Endothelial cell (in vitro differentiated cells): ENCODE measurements at regions not wholly inside any gene's neighbourhood (a gene's known extent, or its start where the extent isn't known, plus 50 kb on each side); places are given as distances from the start of the nearest gene placed in this dataset.

Source experiments
- DNase-seq: peaks from one replicate; pipeline ENCODE4 v3.0.0; 2021; ENCODE audit warnings: low spot score
- H3K27ac Mint-ChIP-seq: one replicate; pipeline ENCODE4 v1.8.0; 2021; ENCODE audit warnings: mixed read lengths, inconsistent platforms; ENCODE audit not compliant: unreplicated experiment
- H3K27me3 Mint-ChIP-seq: one replicate; pipeline ENCODE4 v1.8.0; 2021; ENCODE audit warnings: mild to moderate bottlenecking, moderate library complexity, mixed read lengths, inconsistent platforms; ENCODE audit not compliant: unreplicated experiment
- H3K36me3 Mint-ChIP-seq: one replicate; pipeline ENCODE4 v1.8.0; 2021; ENCODE audit warnings: mild to moderate bottlenecking, low read depth, mixed read lengths, inconsistent platforms; ENCODE audit not compliant: unreplicated experiment
- H3K4me1 Mint-ChIP-seq: one replicate; pipeline ENCODE4 v1.8.0; 2021; ENCODE audit warnings: mild to moderate bottlenecking, mixed read lengths, inconsistent platforms; ENCODE audit not compliant: unreplicated experiment
- H3K4me3 Mint-ChIP-seq: one replicate; pipeline ENCODE4 v1.8.0; 2021; ENCODE audit warnings: mild to moderate bottlenecking, mixed read lengths, inconsistent platforms; ENCODE audit not compliant: unreplicated experiment
- H3K9me3 Mint-ChIP-seq: one replicate; pipeline ENCODE4 v1.8.0; 2021; ENCODE audit warnings: mixed read lengths, inconsistent platforms; ENCODE audit not compliant: unreplicated experiment
- TF ChIP-seq, protein P1 (sequence below): fragments of 200-600 bp; sonication (generic); IDR thresholded peaks from one replicate; pipeline ENCODE4 v1.5.0; 2021; ENCODE audit warnings: antibody characterized with exemption; ENCODE audit not compliant: unreplicated experiment

DNA sequence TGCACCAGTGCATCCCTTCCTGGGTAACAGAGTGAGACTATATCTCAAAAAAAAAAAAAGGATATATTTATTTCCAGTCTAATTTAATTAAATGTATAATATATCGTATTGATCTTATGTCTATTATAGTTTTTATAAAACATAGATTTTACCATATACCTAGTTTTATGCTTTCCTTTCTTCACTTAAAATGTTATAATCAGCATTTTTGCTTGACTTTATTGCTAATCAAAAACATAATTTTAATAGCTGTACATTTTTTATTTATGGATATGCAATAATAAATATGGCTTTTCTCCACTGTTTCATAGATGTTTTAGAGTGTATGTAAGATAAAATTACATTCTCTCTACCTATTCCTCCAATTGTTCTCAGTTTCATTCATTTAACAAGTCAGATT, 958.0 kb downstream of the EPHA4 start:
- TF ChIP-seq, protein P1, sequence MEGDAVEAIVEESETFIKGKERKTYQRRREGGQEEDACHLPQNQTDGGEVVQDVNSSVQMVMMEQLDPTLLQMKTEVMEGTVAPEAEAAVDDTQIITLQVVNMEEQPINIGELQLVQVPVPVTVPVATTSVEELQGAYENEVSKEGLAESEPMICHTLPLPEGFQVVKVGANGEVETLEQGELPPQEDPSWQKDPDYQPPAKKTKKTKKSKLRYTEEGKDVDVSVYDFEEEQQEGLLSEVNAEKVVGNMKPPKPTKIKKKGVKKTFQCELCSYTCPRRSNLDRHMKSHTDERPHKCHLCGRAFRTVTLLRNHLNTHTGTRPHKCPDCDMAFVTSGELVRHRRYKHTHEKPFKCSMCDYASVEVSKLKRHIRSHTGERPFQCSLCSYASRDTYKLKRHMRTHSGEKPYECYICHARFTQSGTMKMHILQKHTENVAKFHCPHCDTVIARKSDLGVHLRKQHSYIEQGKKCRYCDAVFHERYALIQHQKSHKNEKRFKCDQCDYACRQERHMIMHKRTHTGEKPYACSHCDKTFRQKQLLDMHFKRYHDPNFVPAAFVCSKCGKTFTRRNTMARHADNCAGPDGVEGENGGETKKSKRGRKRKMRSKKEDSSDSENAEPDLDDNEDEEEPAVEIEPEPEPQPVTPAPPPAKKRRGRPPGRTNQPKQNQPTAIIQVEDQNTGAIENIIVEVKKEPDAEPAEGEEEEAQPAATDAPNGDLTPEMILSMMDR = no peak
- Mint-ChIP-seq H3K27ac (no peak overlapping the region), H3K4me1 (no peaks in the 10 kb centered on the region), H3K9me3 (no peaks in the 10 kb centered on the region), H3K27me3 (no peaks in the 10 kb centered on the region), H3K4me3 (no peak overlapping the region), H3K36me3 (no peaks in the 10 kb centered on the region)
- no peak for DNase-seq

DNA sequence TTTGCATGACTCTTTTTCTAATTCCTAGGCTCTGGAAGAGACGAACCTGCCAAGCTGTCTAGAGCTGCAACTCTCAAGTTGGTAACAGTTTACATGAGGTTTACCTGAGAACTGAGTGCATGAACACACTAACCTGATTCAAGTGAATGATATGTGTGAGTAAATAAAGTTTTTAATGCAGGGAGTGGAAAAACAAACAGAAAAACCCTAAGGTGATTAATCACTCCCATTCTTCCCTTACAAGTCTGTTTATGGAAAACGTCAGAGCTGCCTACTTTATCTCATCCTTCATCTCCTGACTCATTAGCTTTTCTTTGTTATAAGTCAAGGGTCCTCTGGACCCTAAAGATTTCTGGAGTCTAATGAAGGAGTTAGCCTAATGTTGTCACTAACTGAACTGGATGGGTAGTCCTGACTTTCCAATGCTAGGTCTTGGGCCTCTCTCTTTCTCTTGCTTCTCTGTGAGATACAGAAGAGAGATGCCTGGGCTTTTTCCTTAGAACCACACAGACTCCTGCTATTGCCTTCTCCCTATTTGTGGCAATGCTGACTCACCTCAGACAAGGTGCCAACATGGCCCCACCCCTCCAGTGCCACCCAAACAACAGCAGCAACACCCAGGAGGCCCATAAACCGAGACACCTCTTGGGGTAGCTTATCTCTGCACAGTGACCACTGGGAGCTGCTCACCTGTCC, 952.4 kb downstream of the EPHA4 start:
- Mint-ChIP-seq H3K4me1 (peaks cover 5% of the 10 kb centered on the region), H3K27ac (no peak overlapping the region), H3K27me3 (no peaks in the 10 kb centered on the region), H3K4me3 (no peak overlapping the region), H3K36me3 (no peaks in the 10 kb centered on the region), H3K9me3 (no peaks in the 10 kb centered on the region)
- TF ChIP-seq, protein P1 = no peak
- no peak for DNase-seq

DNA sequence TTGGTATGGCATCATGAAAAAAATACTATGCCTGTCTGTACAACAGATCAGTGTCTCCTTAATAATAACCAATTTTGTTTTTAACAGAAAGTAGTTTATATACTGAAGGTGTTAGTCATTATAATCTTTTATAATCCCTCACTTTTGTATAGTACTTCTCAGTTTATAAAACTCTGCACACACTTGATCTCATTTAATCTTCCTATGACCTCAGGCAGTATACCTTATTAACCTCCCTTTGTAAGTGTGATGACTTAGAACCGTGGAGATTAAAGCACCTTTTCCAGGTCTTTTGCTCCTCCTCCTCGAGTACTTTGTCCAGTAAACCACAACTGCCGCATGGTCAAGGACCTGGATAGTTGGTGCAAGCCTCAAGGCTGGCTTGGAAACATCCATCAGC, 945.5 kb downstream of the EPHA4 start:
- no peak overlapping the region for H3K27ac Mint-ChIP-seq
- H3K9me3 Mint-ChIP-seq = no peaks in the 10 kb centered on the region
- no peaks in the 10 kb centered on the region for H3K27me3 Mint-ChIP-seq
- H3K4me1 Mint-ChIP-seq = peaks cover 6% of the 10 kb centered on the region
- no peaks in the 10 kb centered on the region for H3K36me3 Mint-ChIP-seq
- TF ChIP-seq, protein P1 = no peak
- no peak overlapping the region for H3K4me3 Mint-ChIP-seq
- no peak for DNase-seq

- no peaks in the 10 kb centered on the region for H3K27me3 Mint-ChIP-seq
- DNase-seq = no peak
- peaks cover 6% of the 10 kb centered on the region for H3K4me1 Mint-ChIP-seq
- H3K27ac Mint-ChIP-seq = no peak overlapping the region
- no peak overlapping the region for H3K4me3 Mint-ChIP-seq
- no peaks in the 10 kb centered on the region for H3K9me3 Mint-ChIP-seq
- H3K36me3 Mint-ChIP-seq = no peaks in the 10 kb centered on the region
- TF ChIP-seq, protein P1 = no peak
Observed at GRCh38 chr2:220628252-220628651, 943.9 kb downstream of the EPHA4 start.

DNA sequence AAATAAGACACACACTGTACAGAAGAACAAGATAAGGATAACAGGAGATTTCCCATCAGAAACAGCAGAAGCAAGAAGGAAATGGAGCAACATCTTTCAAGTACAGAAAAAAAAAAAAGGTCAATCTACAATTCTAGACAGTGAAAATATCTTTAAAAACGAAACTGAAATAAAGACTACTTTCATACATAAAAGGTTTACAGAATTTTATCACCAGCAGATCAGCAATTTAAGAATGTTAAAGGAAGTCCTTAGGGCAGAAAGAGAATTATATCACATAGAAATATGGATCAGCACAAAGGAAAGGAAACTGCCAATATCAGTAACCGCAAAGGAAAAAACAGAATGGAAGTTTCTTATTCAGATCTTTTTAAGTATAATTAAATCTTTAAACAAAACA, 931.0 kb downstream of the EPHA4 start:
- Mint-ChIP-seq H3K4me1 (peaks cover 41% of the 10 kb centered on the region), H3K27me3 (no peaks in the 10 kb centered on the region), H3K9me3 (no peaks in the 10 kb centered on the region), H3K4me3 (no peak overlapping the region), H3K36me3 (no peaks in the 10 kb centered on the region), H3K27ac (peak overlapping the region; percentile 97)
- DNase-seq = no peak
- TF ChIP-seq, protein P1 = no peak
